ENCODE measurements at regions not wholly inside any gene's neighbourhood (a gene's known extent, or its start where the extent isn't known, plus 50 kb on each side); places are given as distances from the start of the nearest gene placed in this dataset.
"Not testable (repeated sequence)": the region's sequence is repeated elsewhere in the genome, so short reads cannot be mapped to it uniquely, and the experiment has no call there.

- WGBS: 85% methylated on average over 11 of the region's 11 CpGs
- Histone ChIP-seq H3K9me3 (no peaks in the 10 kb centered on the region), H3K4me1 (peaks cover 3% of the 10 kb centered on the region), H3K27ac (no peak overlapping the region), H3K36me3 (no peaks in the 10 kb centered on the region), H3K4me3 (no peak overlapping the region), H3K27me3 (peaks cover 3% of the 10 kb centered on the region)
- TF ChIP-seq POLR2AphosphoS5 (IDR thresholded peaks at IDR 0.05) (no peak), CTCF (IDR thresholded peaks at IDR 0.05) (no peak), POLR2A (IDR thresholded peaks at IDR 0.05) (no peak), EP300 (IDR thresholded peaks at IDR 0.05) (no peak)
- no peak for DNase-seq (ENCODE audit: low spot score in 2 of 2)
Observed at GRCh38 chr12:131273291-131273845, 319.7 kb downstream of the ADGRD1 start.

GRCh38 chr12:131274061-131274460 lies 320.4 kb downstream of the ADGRD1 start:
- Histone ChIP-seq H3K9me3 (no peaks in the 10 kb centered on the region), H3K27me3 (peaks cover 6% of the 10 kb centered on the region), H3K36me3 (no peaks in the 10 kb centered on the region), H3K4me1 (no peaks in the 10 kb centered on the region), H3K4me3 (no peak overlapping the region), H3K27ac (no peak overlapping the region)
- 82% methylated on average over 7 of the region's 12 CpGs for WGBS
- no peak for TF ChIP-seq POLR2A (IDR thresholded peaks at IDR 0.05)
- no peak for TF ChIP-seq EP300 (IDR thresholded peaks at IDR 0.05)
- TF ChIP-seq POLR2AphosphoS5 (IDR thresholded peaks at IDR 0.05): no peak
- no peak for TF ChIP-seq CTCF (IDR thresholded peaks at IDR 0.05)
- no peak for DNase-seq (ENCODE audit: low spot score in 2 of 2)

GRCh38 chr12:131274906-131275305 lies 321.2 kb downstream of the ADGRD1 start:
- Histone ChIP-seq H3K9me3 (no peaks in the 10 kb centered on the region), H3K4me3 (no peak overlapping the region), H3K27me3 (peaks cover 7% of the 10 kb centered on the region), H3K4me1 (no peaks in the 10 kb centered on the region), H3K36me3 (no peaks in the 10 kb centered on the region), H3K27ac (no peak overlapping the region)
- DNase-seq (ENCODE audit: low spot score in 2 of 2): no peak
- TF ChIP-seq POLR2A (IDR thresholded peaks at IDR 0.05): no peak
- no peak for TF ChIP-seq CTCF (IDR thresholded peaks at IDR 0.05)
- TF ChIP-seq EP300 (IDR thresholded peaks at IDR 0.05): no peak
- TF ChIP-seq POLR2AphosphoS5 (IDR thresholded peaks at IDR 0.05): no peak
- 59% methylated on average over 14 of the region's 14 CpGs for WGBS

- H3K9me3 ChIP-seq: no peaks in the 10 kb centered on the region
- WGBS: 98% methylated on average over 5 of the region's 6 CpGs
- TF ChIP-seq EP300 (IDR thresholded peaks at IDR 0.05) (no peak), POLR2AphosphoS5 (IDR thresholded peaks at IDR 0.05) (no peak), POLR2A (IDR thresholded peaks at IDR 0.05) (no peak), CTCF (IDR thresholded peaks at IDR 0.05) (no peak)
- no peak overlapping the region for H3K4me3 ChIP-seq
- peak in 1 of 2 donors; percentile 45 for DNase-seq (ENCODE audit: low spot score in 2 of 2)
- H3K36me3 ChIP-seq: no peaks in the 10 kb centered on the region
- no peaks in the 10 kb centered on the region for H3K4me1 ChIP-seq
- H3K27ac ChIP-seq: no peak overlapping the region
- H3K27me3 ChIP-seq: peaks cover 12% of the 10 kb centered on the region
Observed at GRCh38 chr12:131275824-131276223, 322.1 kb downstream of the ADGRD1 start.

GRCh38 chr12:131276501-131277185 lies 322.9 kb downstream of the ADGRD1 start:
- TF ChIP-seq EP300 (IDR thresholded peaks at IDR 0.05): no peak
- DNase-seq (ENCODE audit: low spot score in 2 of 2): peak in 1 of 2 donors; percentile 59
- 91% methylated on average over 7 of the region's 14 CpGs for WGBS
- no peaks in the 10 kb centered on the region for H3K9me3 ChIP-seq
- no peaks in the 10 kb centered on the region for H3K4me1 ChIP-seq
- H3K36me3 ChIP-seq: no peaks in the 10 kb centered on the region
- peaks cover 12% of the 10 kb centered on the region for H3K27me3 ChIP-seq
- no peak overlapping the region for H3K27ac ChIP-seq
- H3K4me3 ChIP-seq: no peak overlapping the region

GRCh38 chr12:131277186-131278091 lies 323.7 kb downstream of the ADGRD1 start:
- WGBS: 66% methylated on average over 14 of the region's 18 CpGs
- not testable (repeated sequence) for H3K4me3 ChIP-seq, H3K9me3 ChIP-seq, H3K27ac ChIP-seq, H3K4me1 ChIP-seq, H3K36me3 ChIP-seq
- peak in 1 of 2 donors; percentile 53 for DNase-seq (ENCODE audit: low spot score in 2 of 2)
- H3K27me3 ChIP-seq: peaks cover 12% of the 10 kb centered on the region

GRCh38 chr12:131278451-131279115 lies 324.9 kb downstream of the ADGRD1 start:
- H3K4me1 ChIP-seq, H3K4me3 ChIP-seq, H3K36me3 ChIP-seq, H3K9me3 ChIP-seq, H3K27ac ChIP-seq: not testable (repeated sequence)
- peak; percentile 38 to 62 for DNase-seq (ENCODE audit: low spot score in 2 of 2)
- H3K27me3 ChIP-seq: peaks cover 12% of the 10 kb centered on the region
- whole genome bisulfite sequencing: 75% methylated on average over 9 of the region's 22 CpGs

Data from suprapubic skin (tissue), 4 donors.